WTC11 (cell line): ENCODE measurements at regions not wholly inside any gene's neighbourhood (a gene's known extent, or its start where the extent isn't known, plus 50 kb on each side); places are given as distances from the start of the nearest gene placed in this dataset.

ENCODE experiments used
- ATAC-seq: fragments of 200-7000 bp; cut with Tn5 transposase; 2 replicates; pipeline ENCODE4 v1.10.0; 2021; ENCODE audit warnings: mild to moderate bottlenecking, moderate library complexity
- CTCF ChIA-PET: fragments of 300-600 bp; sonication (Branson Sonifier 250); formaldehyde crosslinking; loops from one replicate; lab custom pipeline; 2021; ENCODE audit warnings: antibody characterized with exemption; lab: Charles Lee
- POLR2A ChIA-PET: fragments of 350-600 bp; sonication (Branson Sonifier 250); formaldehyde crosslinking; loops from one replicate; lab custom pipeline; 2021; ENCODE audit warnings: antibody characterized with exemption; lab: Charles Lee
- DNase-seq: peaks from one replicate; pipeline ENCODE4 v3.0.0; 2021; ENCODE audit warnings: low spot score
- H3K27ac Mint-ChIP-seq: 2 replicates; pipeline ENCODE4 v1.8.0; 2021; ENCODE audit warnings: mixed read lengths
- H3K27me3 Mint-ChIP-seq: 2 replicates; pipeline ENCODE4 v1.8.0; 2021; ENCODE audit warnings: low read depth, mild to moderate bottlenecking, moderate library complexity, mixed read lengths
- H3K36me3 Mint-ChIP-seq: 2 replicates; pipeline ENCODE4 v1.8.0; 2021; ENCODE audit warnings: mixed read lengths
- H3K4me1 Mint-ChIP-seq: 2 replicates; pipeline ENCODE4 v1.8.0; 2022; ENCODE audit warnings: mixed read lengths
- H3K4me3 Mint-ChIP-seq: 2 replicates; pipeline ENCODE4 v1.8.0; 2021; ENCODE audit warnings: mild to moderate bottlenecking, moderate library complexity, mixed read lengths
- H3K9me3 Mint-ChIP-seq: 2 replicates; pipeline ENCODE4 v1.8.0; 2021; ENCODE audit warnings: mixed read lengths
- ATF1 ChIP-seq: sonication (generic); formaldehyde crosslinking; IDR thresholded peaks from 2 replicates; pipeline ENCODE4 v1.8.1; 2023; ENCODE audit warnings: mild to moderate bottlenecking, moderate library complexity, missing genetic modification reagents
- ATF2 ChIP-seq: sonication (generic); formaldehyde crosslinking; IDR thresholded peaks from 2 replicates; pipeline ENCODE4 v1.8.1; 2022; ENCODE audit warnings: low read depth, missing genetic modification reagents, borderline replicate concordance
- CREB1 ChIP-seq: sonication (generic); formaldehyde crosslinking; IDR thresholded peaks from 2 replicates; pipeline ENCODE4 v1.8.0; 2023; ENCODE audit warnings: mild to moderate bottlenecking, missing genetic modification reagents
- E2F5 ChIP-seq: sonication (generic); formaldehyde crosslinking; IDR thresholded peaks from 2 replicates; pipeline ENCODE4 v1.8.1; 2022; ENCODE audit warnings: mild to moderate bottlenecking, moderate library complexity, missing genetic modification reagents
- FOXK1 ChIP-seq: sonication (generic); formaldehyde crosslinking; IDR thresholded peaks from 2 replicates; pipeline ENCODE4 v1.8.0; 2022; ENCODE audit warnings: mild to moderate bottlenecking, moderate library complexity, missing genetic modification reagents
- GTF2I ChIP-seq: fragments of 250-450 bp; sonication (Bioruptor Pico); conservative IDR thresholded peaks from 2 replicates; pipeline ENCODE4 v1.4.0; 2021; ENCODE audit warnings: mild to moderate bottlenecking
- KAT7 ChIP-seq: sonication (generic); formaldehyde crosslinking; IDR thresholded peaks from 2 replicates; pipeline ENCODE4 v1.8.1; 2023; ENCODE audit warnings: missing genetic modification reagents, mild to moderate bottlenecking, borderline replicate concordance
- MAX ChIP-seq: sonication (generic); formaldehyde crosslinking; IDR thresholded peaks from 2 replicates; pipeline ENCODE4 v1.8.0; 2022; ENCODE audit warnings: mild to moderate bottlenecking, missing genetic modification reagents
- MLX ChIP-seq: sonication (generic); formaldehyde crosslinking; IDR thresholded peaks from 2 replicates; pipeline ENCODE4 v1.8.1; 2023; ENCODE audit warnings: mild to moderate bottlenecking, missing genetic modification reagents, moderate library complexity
- NR1H2 ChIP-seq: sonication (generic); formaldehyde crosslinking; IDR thresholded peaks from 2 replicates; pipeline ENCODE4 v1.9.0; 2021; ENCODE audit warnings: mild to moderate bottlenecking, moderate library complexity, missing genetic modification reagents
- NR3C1 ChIP-seq: sonication (generic); formaldehyde crosslinking; conservative IDR thresholded peaks from 2 replicates; pipeline ENCODE4 v1.8.1; 2023; ENCODE audit warnings: low read depth, mild to moderate bottlenecking, missing genetic modification reagents
- PRRX2 ChIP-seq: fragments of 250-450 bp; sonication (Bioruptor Pico); IDR thresholded peaks from 2 replicates; pipeline ENCODE4 v1.8.0; 2021; ENCODE audit warnings: mild to moderate bottlenecking
- RELA ChIP-seq: sonication (generic); formaldehyde crosslinking; IDR thresholded peaks from 2 replicates; pipeline ENCODE4 v1.8.1; 2022; ENCODE audit warnings: missing genetic modification reagents, mild to moderate bottlenecking, borderline replicate concordance
- RORB ChIP-seq: fragments of 250-450 bp; sonication (Bioruptor Pico); IDR thresholded peaks from 2 replicates; pipeline ENCODE4 v1.9.0; 2021; ENCODE audit warnings: mild to moderate bottlenecking
- SMAD4 ChIP-seq: sonication (generic); formaldehyde crosslinking; IDR thresholded peaks from 2 replicates; pipeline ENCODE4 v1.8.0; 2022; ENCODE audit warnings: mild to moderate bottlenecking, missing genetic modification reagents
- TEAD4 ChIP-seq: sonication (generic); formaldehyde crosslinking; IDR thresholded peaks from 2 replicates; pipeline ENCODE4 v1.8.0; 2022; ENCODE audit warnings: mild to moderate bottlenecking, missing genetic modification reagents
- USF1 ChIP-seq: sonication (generic); formaldehyde crosslinking; IDR thresholded peaks from 2 replicates; pipeline ENCODE4 v1.8.0; 2022; ENCODE audit warnings: mild to moderate bottlenecking, missing genetic modification reagents
- ZNF423 ChIP-seq: fragments of 250-450 bp; sonication (Bioruptor Pico); IDR thresholded peaks from 2 replicates; pipeline ENCODE4 v2.1.2; 2022; ENCODE audit warnings: mild to moderate bottlenecking, moderate library complexity
- ZNF671 ChIP-seq: fragments of 250-450 bp; sonication (Bioruptor Pico); IDR thresholded peaks from 2 replicates; pipeline ENCODE4 v1.8.0; 2021; ENCODE audit warnings: mild to moderate bottlenecking
- TF ChIP-seq, protein P1 (sequence below): fragments of 250-450 bp; sonication (Bioruptor Pico); conservative IDR thresholded peaks from 2 replicates; pipeline ENCODE4 v1.9.0; 2021; ENCODE audit warnings: mild to moderate bottlenecking
- TF ChIP-seq, protein P2 (sequence below): sonication (generic); formaldehyde crosslinking; IDR thresholded peaks from 2 replicates; pipeline ENCODE4 v1.8.1; 2023; ENCODE audit warnings: mild to moderate bottlenecking, missing genetic modification reagents, borderline replicate concordance
- TF ChIP-seq, protein P3 (sequence below): sonication (generic); formaldehyde crosslinking; IDR thresholded peaks from 2 replicates; pipeline ENCODE4 v1.8.0; 2023; ENCODE audit warnings: mild to moderate bottlenecking, missing genetic modification reagents

GRCh38 chr16:48969611-48970010, 312.0 kb downstream of the CBLN1 start (continued):
- TF ChIP-seq USF1 (CRISPR knock-in tag) (no peak), RORB (no peak), SMAD4 (CRISPR knock-in tag) (no peak)

GRCh38 chr16:48965386-48965785, 316.3 kb downstream of the CBLN1 start:
- TF ChIP-seq KAT7 (CRISPR knock-in tag) = no peak
- TF ChIP-seq MAX (CRISPR knock-in tag) = no peak
- no peak for TF ChIP-seq ZNF671 (CRISPR knock-in tag)
- TF ChIP-seq NR1H2 = no peak
- TF ChIP-seq, protein P1, sequence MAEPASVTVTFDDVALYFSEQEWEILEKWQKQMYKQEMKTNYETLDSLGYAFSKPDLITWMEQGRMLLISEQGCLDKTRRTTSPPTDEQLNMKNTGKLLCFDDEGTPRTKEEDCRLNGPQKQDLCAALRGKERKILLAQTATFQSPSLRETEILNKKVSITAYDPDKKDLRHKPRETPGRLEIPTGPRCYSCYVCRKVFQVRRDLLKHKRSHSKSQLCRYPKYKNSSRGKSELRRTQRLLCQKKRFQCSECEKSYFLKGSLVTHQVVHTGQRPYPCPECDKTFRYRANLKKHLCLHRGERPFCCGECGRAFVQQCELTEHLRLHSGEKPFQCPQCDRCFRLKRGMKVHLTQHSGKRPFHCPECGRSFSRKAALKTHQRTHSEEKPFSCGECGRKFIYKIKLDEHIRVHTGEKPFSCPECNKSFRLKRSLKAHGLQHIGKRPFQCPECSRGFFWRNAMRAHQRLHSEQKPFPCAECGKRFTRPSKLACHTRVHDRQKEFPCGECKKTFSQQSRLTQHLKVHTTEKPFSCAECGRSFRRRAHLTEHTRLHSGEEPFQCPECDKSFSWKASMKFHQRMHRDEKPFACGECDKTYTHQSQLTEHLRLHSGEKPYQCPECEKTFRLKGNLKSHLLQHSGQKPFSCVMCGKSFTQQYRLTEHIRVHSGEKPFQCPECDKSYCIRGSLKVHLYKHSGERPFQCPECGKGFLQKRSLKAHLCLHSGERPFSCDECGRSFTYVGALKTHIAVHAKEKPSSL = no peak
- no peak for TF ChIP-seq E2F5 (CRISPR knock-in tag)
- no peak for TF ChIP-seq NR3C1 (CRISPR knock-in tag)
- no peak for TF ChIP-seq MLX (CRISPR knock-in tag)
- no peak for TF ChIP-seq ATF1 (CRISPR knock-in tag)
- no peak for TF ChIP-seq GTF2I (CRISPR knock-in tag)
- no peak for TF ChIP-seq ZNF423
- TF ChIP-seq RELA = no peak
- TF ChIP-seq, protein P2, sequence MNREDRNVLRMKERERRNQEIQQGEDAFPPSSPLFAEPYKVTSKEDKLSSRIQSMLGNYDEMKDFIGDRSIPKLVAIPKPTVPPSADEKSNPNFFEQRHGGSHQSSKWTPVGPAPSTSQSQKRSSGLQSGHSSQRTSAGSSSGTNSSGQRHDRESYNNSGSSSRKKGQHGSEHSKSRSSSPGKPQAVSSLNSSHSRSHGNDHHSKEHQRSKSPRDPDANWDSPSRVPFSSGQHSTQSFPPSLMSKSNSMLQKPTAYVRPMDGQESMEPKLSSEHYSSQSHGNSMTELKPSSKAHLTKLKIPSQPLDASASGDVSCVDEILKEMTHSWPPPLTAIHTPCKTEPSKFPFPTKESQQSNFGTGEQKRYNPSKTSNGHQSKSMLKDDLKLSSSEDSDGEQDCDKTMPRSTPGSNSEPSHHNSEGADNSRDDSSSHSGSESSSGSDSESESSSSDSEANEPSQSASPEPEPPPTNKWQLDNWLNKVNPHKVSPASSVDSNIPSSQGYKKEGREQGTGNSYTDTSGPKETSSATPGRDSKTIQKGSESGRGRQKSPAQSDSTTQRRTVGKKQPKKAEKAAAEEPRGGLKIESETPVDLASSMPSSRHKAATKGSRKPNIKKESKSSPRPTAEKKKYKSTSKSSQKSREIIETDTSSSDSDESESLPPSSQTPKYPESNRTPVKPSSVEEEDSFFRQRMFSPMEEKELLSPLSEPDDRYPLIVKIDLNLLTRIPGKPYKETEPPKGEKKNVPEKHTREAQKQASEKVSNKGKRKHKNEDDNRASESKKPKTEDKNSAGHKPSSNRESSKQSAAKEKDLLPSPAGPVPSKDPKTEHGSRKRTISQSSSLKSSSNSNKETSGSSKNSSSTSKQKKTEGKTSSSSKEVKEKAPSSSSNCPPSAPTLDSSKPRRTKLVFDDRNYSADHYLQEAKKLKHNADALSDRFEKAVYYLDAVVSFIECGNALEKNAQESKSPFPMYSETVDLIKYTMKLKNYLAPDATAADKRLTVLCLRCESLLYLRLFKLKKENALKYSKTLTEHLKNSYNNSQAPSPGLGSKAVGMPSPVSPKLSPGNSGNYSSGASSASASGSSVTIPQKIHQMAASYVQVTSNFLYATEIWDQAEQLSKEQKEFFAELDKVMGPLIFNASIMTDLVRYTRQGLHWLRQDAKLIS = no peak
- no peak for TF ChIP-seq TEAD4 (CRISPR knock-in tag)
- TF ChIP-seq CREB1 (CRISPR knock-in tag) = no peak
- TF ChIP-seq, protein P3, sequence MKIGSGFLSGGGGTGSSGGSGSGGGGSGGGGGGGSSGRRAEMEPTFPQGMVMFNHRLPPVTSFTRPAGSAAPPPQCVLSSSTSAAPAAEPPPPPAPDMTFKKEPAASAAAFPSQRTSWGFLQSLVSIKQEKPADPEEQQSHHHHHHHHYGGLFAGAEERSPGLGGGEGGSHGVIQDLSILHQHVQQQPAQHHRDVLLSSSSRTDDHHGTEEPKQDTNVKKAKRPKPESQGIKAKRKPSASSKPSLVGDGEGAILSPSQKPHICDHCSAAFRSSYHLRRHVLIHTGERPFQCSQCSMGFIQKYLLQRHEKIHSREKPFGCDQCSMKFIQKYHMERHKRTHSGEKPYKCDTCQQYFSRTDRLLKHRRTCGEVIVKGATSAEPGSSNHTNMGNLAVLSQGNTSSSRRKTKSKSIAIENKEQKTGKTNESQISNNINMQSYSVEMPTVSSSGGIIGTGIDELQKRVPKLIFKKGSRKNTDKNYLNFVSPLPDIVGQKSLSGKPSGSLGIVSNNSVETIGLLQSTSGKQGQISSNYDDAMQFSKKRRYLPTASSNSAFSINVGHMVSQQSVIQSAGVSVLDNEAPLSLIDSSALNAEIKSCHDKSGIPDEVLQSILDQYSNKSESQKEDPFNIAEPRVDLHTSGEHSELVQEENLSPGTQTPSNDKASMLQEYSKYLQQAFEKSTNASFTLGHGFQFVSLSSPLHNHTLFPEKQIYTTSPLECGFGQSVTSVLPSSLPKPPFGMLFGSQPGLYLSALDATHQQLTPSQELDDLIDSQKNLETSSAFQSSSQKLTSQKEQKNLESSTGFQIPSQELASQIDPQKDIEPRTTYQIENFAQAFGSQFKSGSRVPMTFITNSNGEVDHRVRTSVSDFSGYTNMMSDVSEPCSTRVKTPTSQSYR = no peak
- TF ChIP-seq PRRX2 (CRISPR knock-in tag) = no peak
- TF ChIP-seq ATF2 (CRISPR knock-in tag) = no peak
- no peak for TF ChIP-seq FOXK1 (CRISPR knock-in tag)
- peaks cover 5% of the 10 kb centered on the region for H3K36me3 Mint-ChIP-seq
- ChIA-PET POLR2A (no interaction called here), CTCF (no interaction called here)
- H3K4me3 Mint-ChIP-seq = no peak overlapping the region
- peaks cover 6% of the 10 kb centered on the region; the same call in 1 of the 2 replicates for H3K4me1 Mint-ChIP-seq
- peaks cover 61% of the 10 kb centered on the region for H3K27me3 Mint-ChIP-seq
- no peak for ATAC-seq
- H3K9me3 Mint-ChIP-seq = peaks cover 21% of the 10 kb centered on the region
- H3K27ac Mint-ChIP-seq = no peak overlapping the region; the same call in 1 of the 2 replicates
- no peak for DNase-seq
